Left ventricle myocardium inferior (tissue), 1 donor: ENCODE measurements at regions not wholly inside any gene's neighbourhood (a gene's known extent, or its start where the extent isn't known, plus 50 kb on each side); places are given as distances from the start of the nearest gene placed in this dataset.
"Not testable (repeated sequence)": the region's sequence is repeated elsewhere in the genome, so short reads cannot be mapped to it uniquely, and the experiment has no call there.

Experiments
- DNase-seq: peaks from one replicate; pipeline ENCODE4 v3.0.0-alpha.2; 2020
- H3K27ac ChIP-seq: fragments of 200-600 bp; replicated peaks from 2 replicates; pipeline ENCODE4 v1.8.0; 2021
- H3K27me3 ChIP-seq: fragments of 200-600 bp; 2 replicates; pipeline ENCODE4 v1.8.0; 2021; ENCODE audit warnings: low read depth
- H3K36me3 ChIP-seq: fragments of 200-600 bp; 2 replicates; pipeline ENCODE4 v1.8.0; 2021
- H3K4me1 ChIP-seq: fragments of 200-600 bp; 2 replicates; pipeline ENCODE4 v1.8.0; 2021
- H3K4me3 ChIP-seq: fragments of 200-600 bp; 2 replicates; pipeline ENCODE4 v1.8.0; 2021; ENCODE audit warnings: mild to moderate bottlenecking, moderate library complexity
- H3K9me3 ChIP-seq: fragments of 200-600 bp; replicated peaks from 2 replicates; pipeline ENCODE4 v1.8.0; 2021
- CTCF ChIP-seq: fragments of 200-600 bp; IDR thresholded peaks from 2 replicates; pipeline ENCODE4 v1.8.0; 2021; ENCODE audit warnings: antibody characterized with exemption, mild to moderate bottlenecking, borderline replicate concordance
- intact Hi-C: fragments of 100-400 bp; cut with micrococcal nuclease; formaldehyde crosslinking; loops from one replicate; pipeline ENCODE4 v1.11.0; 2022
- donor health status: DM: no; HTN: yes; CAD: no; lungs with severe emphysema.

- no peak for TF ChIP-seq CTCF
- Histone ChIP-seq H3K36me3 (no peaks in the 10 kb centered on the region), H3K4me3 (no peak overlapping the region), H3K4me1 (no peaks in the 10 kb centered on the region), H3K9me3 (no peaks in the 10 kb centered on the region), H3K27ac (no peak overlapping the region), H3K27me3 (peaks cover 6% of the 10 kb centered on the region)
- DNase-seq, result no peak
- intact Hi-C loops, result no loop called here
These were observed 121.6 kb upstream of the KIF2A start for GRCh38 chr5:62184444-62184843.

- Histone ChIP-seq H3K36me3 (no peaks in the 10 kb centered on the region), H3K27ac (no peak overlapping the region), H3K4me1 (no peaks in the 10 kb centered on the region), H3K27me3 (peaks cover 4% of the 10 kb centered on the region), H3K4me3 (no peak overlapping the region), H3K9me3 (peaks cover 15% of the 10 kb centered on the region)
- intact Hi-C loops, result no loop called here
- no peak for DNase-seq
- no peak for TF ChIP-seq CTCF
These were observed 115.8 kb upstream of the KIF2A start for GRCh38 chr5:62190173-62190572.

- H3K36me3 ChIP-seq, result no peaks in the 10 kb centered on the region
- no peaks in the 10 kb centered on the region for H3K4me1 ChIP-seq
- peaks cover under 1% of the 10 kb centered on the region for H3K27me3 ChIP-seq
- no peak overlapping the region for H3K4me3 ChIP-seq
- no peak for DNase-seq
- intact Hi-C loops, result no loop called here
- H3K27ac ChIP-seq, result no peak overlapping the region
- H3K9me3 ChIP-seq, result peaks cover 15% of the 10 kb centered on the region
- no peak for TF ChIP-seq CTCF
These were observed 115.1 kb upstream of the KIF2A start for GRCh38 chr5:62190931-62191330.

- Histone ChIP-seq H3K36me3 (no peaks in the 10 kb centered on the region), H3K4me3 (no peak overlapping the region), H3K9me3 (peaks cover 15% of the 10 kb centered on the region), H3K4me1 (no peaks in the 10 kb centered on the region), H3K27me3 (peaks cover 17% of the 10 kb centered on the region), H3K27ac (no peak overlapping the region)
- TF ChIP-seq CTCF, result no peak
- intact Hi-C loops, result no loop called here
- no peak for DNase-seq
These were observed 113.0 kb upstream of the KIF2A start for GRCh38 chr5:62192958-62193357.

GRCh38 chr5:62196532-62196931, 109.5 kb upstream of the KIF2A start:
- H3K4me3 ChIP-seq, DNase-seq, intact Hi-C loops, H3K36me3 ChIP-seq, H3K27ac ChIP-seq, H3K4me1 ChIP-seq: not testable (repeated sequence)
- Histone ChIP-seq H3K9me3 (peaks cover 15% of the 10 kb centered on the region), H3K27me3 (peaks cover 39% of the 10 kb centered on the region)

- no peak for TF ChIP-seq CTCF
- peaks cover 9% of the 10 kb centered on the region for H3K9me3 ChIP-seq
These were observed 108.3 kb upstream of the KIF2A start for GRCh38 chr5:62197697-62198096.

More at GRCh38 chr5:62197697-62198096, 108.3 kb upstream of the KIF2A start:
- intact Hi-C loops, result no loop called here
- no peak for DNase-seq
- no peaks in the 10 kb centered on the region for H3K36me3 ChIP-seq
- no peak overlapping the region for H3K4me3 ChIP-seq
- H3K27ac ChIP-seq, result no peak overlapping the region
- H3K4me1 ChIP-seq, result no peaks in the 10 kb centered on the region
- peaks cover 39% of the 10 kb centered on the region for H3K27me3 ChIP-seq
